SU-DHL-6 (cell line): ENCODE measurements at regions not wholly inside any gene's neighbourhood (a gene's known extent, or its start where the extent isn't known, plus 50 kb on each side); places are given as distances from the start of the nearest gene placed in this dataset.

Experiments used
- H2AFZ ChIP-seq: fragments of 200-600 bp; sonication (generic); 2 replicates; pipeline ENCODE4 v1.6.1; 2014; ENCODE audit warnings: low read depth, mild to moderate bottlenecking, moderate library complexity, mixed read lengths, antibody characterized with exemption, low read length; ENCODE audit not compliant: severe bottlenecking
- H3F3A ChIP-seq: fragments of 200-600 bp; shearing (Covaris generic); 2 replicates; pipeline ENCODE4 v1.6.0; 2016; ENCODE audit warnings: antibody characterized with exemption, mild to moderate bottlenecking; ENCODE audit not compliant: insufficient read depth
- H3K27ac ChIP-seq: fragments of 200-600 bp; sonication (generic); 2 replicates; pipeline ENCODE4 v1.5.1; 2016; ENCODE audit warnings: low read depth, mild to moderate bottlenecking, low read length, moderate library complexity, mixed read lengths
- H3K27me3 ChIP-seq: fragments of 200-600 bp; sonication (generic), shearing (Covaris generic); 2 replicates; pipeline ENCODE4 v1.6.0; 2014; ENCODE audit warnings: mild to moderate bottlenecking, low read length
- H3K36me3 ChIP-seq: fragments of 200-600 bp; sonication (generic); 2 replicates; pipeline ENCODE4 v1.6.1; 2014; ENCODE audit warnings: mild to moderate bottlenecking, low read length, mixed read lengths
- H3K4me2 ChIP-seq: fragments of 300-600, 200-600 bp; shearing (Covaris generic), sonication (generic); 2 replicates; pipeline ENCODE4 v1.6.0; 2014; ENCODE audit warnings: low read length, low read depth, mild to moderate bottlenecking; ENCODE audit not compliant: poor library complexity, severe bottlenecking
- H3K4me3 ChIP-seq: fragments of 200-600 bp; sonication (generic); 2 replicates; pipeline ENCODE4 v1.5.1; 2014; ENCODE audit warnings: antibody characterized with exemption, low read length, mild to moderate bottlenecking, mixed read lengths; ENCODE audit not compliant: insufficient read depth, poor library complexity, severe bottlenecking
- H3K79me2 ChIP-seq: fragments of 200-600 bp; sonication (generic); 2 replicates; pipeline ENCODE4 v1.6.1; 2014; ENCODE audit warnings: mild to moderate bottlenecking, low read length, moderate library complexity; ENCODE audit not compliant: insufficient read depth
- H3K9ac ChIP-seq: fragments of 200-600 bp; sonication (generic); 2 replicates; pipeline ENCODE4 v1.7.0; 2014; ENCODE audit warnings: mild to moderate bottlenecking, low read length
- H3K9me2 ChIP-seq: fragments of 200-600 bp; sonication (generic); replicated peaks from 2 replicates; pipeline ENCODE4 v1.6.1; 2014; ENCODE audit warnings: low read length; ENCODE audit not compliant: insufficient read depth
- H3K9me3 ChIP-seq: fragments of 200-600 bp; sonication (generic); 2 replicates; pipeline ENCODE4 v1.6.1; 2014; ENCODE audit warnings: low read length, mixed read lengths; ENCODE audit not compliant: insufficient read depth
- H4K20me1 ChIP-seq: fragments of 200-600 bp; sonication (generic); 2 replicates; pipeline ENCODE4 v1.6.1; 2014; ENCODE audit warnings: low read depth, mild to moderate bottlenecking, antibody characterized with exemption, low read length, moderate library complexity, mixed read lengths
- EZH2phosphoT487 ChIP-seq: fragments of 200-600 bp; sonication (generic), shearing (Covaris generic); conservative IDR thresholded peaks from 2 replicates; pipeline ENCODE4 v1.6.1; 2018; ENCODE audit warnings: mild to moderate bottlenecking, antibody characterized with exemption, low read length, moderate library complexity, mixed read lengths
- TF ChIP-seq, protein P1 (sequence below): fragments of 200-600 bp; sonication (generic); IDR thresholded peaks from one replicate; pipeline ENCODE4 v1.5.1; 2017; ENCODE audit warnings: antibody characterized with exemption, mild to moderate bottlenecking, low read length, moderate library complexity; ENCODE audit not compliant: insufficient read depth, poor library complexity, severe bottlenecking

DNA sequence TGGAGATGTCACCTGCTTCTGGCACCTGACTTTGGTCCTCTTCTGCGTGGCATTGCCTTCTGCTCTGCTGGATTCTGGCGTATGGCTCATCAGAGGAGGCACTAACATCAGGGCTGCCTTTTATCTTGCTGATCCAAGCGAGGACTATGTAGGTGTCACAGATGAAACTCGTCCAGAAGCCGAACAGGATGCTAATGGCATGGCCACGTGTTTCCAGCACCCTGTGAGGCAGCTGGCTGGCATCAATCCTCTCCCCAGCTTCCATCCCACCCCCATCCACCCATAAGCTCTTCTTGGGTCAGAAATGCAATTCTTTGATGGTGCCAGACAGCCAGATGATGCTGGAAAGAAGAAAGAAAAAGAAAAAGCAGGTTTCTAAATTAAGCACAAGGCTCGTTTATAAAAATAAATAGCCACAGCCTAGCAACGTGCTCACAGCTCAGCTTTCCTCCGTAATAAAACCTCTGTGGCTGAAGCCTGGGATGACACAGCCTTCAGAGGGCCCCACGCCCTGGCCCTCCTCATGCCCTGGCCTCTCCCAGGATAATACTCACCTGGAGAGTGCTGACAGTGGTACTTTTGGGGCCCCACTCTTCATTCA, 212.9 kb upstream of the SERP2 start:
- H3K27ac ChIP-seq = no peak overlapping the region
- no peak overlapping the region for H3K4me3 ChIP-seq
- no peaks in the 10 kb centered on the region for H3K36me3 ChIP-seq
- no peaks in the 10 kb centered on the region for H3K9me3 ChIP-seq
- H3F3A ChIP-seq = no peaks in the 10 kb centered on the region
- no peak overlapping the region for H2AFZ ChIP-seq
- TF ChIP-seq EZH2phosphoT487 = no peak
- TF ChIP-seq, protein P1, sequence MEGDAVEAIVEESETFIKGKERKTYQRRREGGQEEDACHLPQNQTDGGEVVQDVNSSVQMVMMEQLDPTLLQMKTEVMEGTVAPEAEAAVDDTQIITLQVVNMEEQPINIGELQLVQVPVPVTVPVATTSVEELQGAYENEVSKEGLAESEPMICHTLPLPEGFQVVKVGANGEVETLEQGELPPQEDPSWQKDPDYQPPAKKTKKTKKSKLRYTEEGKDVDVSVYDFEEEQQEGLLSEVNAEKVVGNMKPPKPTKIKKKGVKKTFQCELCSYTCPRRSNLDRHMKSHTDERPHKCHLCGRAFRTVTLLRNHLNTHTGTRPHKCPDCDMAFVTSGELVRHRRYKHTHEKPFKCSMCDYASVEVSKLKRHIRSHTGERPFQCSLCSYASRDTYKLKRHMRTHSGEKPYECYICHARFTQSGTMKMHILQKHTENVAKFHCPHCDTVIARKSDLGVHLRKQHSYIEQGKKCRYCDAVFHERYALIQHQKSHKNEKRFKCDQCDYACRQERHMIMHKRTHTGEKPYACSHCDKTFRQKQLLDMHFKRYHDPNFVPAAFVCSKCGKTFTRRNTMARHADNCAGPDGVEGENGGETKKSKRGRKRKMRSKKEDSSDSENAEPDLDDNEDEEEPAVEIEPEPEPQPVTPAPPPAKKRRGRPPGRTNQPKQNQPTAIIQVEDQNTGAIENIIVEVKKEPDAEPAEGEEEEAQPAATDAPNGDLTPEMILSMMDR = no peak
- H4K20me1 ChIP-seq = no peaks in the 10 kb centered on the region
- no peaks in the 10 kb centered on the region for H3K79me2 ChIP-seq
- no peak overlapping the region for H3K4me2 ChIP-seq
- H3K27me3 ChIP-seq = no peaks in the 10 kb centered on the region
- H3K9me2 ChIP-seq = no peaks in the 10 kb centered on the region
- H3K9ac ChIP-seq = no peak overlapping the region

DNA sequence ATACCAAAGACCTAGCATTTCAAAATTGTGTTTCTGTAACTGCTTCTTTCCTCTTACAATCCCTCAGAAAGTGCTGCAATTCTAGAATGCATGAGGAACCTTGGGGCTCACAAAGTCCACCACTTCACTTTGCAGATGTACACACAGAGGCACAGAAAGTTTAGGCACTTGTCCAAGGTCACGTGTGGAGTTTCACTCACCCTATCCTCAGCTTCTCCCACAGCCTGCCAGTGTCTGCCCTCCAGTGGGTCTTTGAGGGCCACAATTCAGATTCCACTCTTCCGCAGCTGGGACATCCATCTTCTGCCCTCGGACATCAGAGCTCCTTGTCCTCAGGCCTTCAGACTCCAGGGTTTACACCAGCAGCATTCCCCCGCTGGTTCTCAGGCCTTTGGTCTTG, 210.5 kb upstream of the SERP2 start:
- H3F3A ChIP-seq = no peaks in the 10 kb centered on the region
- H3K4me3 ChIP-seq = no peak overlapping the region

DNA sequence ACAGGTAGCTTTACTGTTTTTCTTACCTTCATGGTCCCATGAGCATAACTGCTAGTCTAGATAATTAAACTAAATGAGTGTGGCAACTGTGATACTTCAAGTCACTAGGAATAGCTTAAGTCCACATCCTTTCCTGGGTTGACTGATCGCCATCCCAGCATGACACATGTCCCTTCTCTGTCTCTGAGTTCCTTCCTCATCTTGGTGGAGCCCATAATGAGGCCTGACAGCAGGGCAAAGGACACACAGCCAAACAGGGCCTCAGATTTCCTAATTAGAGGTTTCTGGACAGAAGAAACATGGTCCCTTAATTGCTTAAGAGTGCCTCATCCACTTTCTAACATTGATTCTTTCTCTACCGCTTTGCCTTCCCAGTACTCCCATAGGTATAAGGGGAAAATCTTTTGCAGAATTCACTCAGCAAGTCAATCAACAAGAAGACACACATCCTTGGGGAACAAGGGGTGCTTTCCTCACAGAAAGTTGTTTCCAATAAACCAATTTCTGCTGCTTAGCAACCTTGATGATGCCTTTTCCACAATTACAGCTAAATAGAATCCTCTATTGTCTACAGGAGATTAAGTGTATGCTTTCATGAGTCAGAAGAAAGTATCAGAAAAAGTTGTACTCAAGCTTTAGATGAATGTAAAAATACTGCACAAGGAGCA, 208.3 kb upstream of the SERP2 start:
- no peaks in the 10 kb centered on the region for H3K9me2 ChIP-seq
- H3F3A ChIP-seq = no peaks in the 10 kb centered on the region
- no peaks in the 10 kb centered on the region for H4K20me1 ChIP-seq
- H3K79me2 ChIP-seq = no peaks in the 10 kb centered on the region
- TF ChIP-seq EZH2phosphoT487 = no peak
- TF ChIP-seq, protein P1 = no peak
- no peak overlapping the region for H3K9ac ChIP-seq
- no peaks in the 10 kb centered on the region for H3K9me3 ChIP-seq
- H3K27ac ChIP-seq = no peak overlapping the region
- no peak overlapping the region for H3K4me2 ChIP-seq
- no peaks in the 10 kb centered on the region for H3K36me3 ChIP-seq
- no peak overlapping the region for H2AFZ ChIP-seq
- H3K27me3 ChIP-seq = no peaks in the 10 kb centered on the region
- H3K4me3 ChIP-seq = no peak overlapping the region

More for the DNA sequence above, 210.5 kb upstream of the SERP2 start:
- H3K4me2 ChIP-seq = no peak overlapping the region
- no peaks in the 10 kb centered on the region for H3K9me2 ChIP-seq
- H3K27ac ChIP-seq = no peak overlapping the region
- no peaks in the 10 kb centered on the region for H3K79me2 ChIP-seq
- no peaks in the 10 kb centered on the region for H3K36me3 ChIP-seq
- no peak overlapping the region for H2AFZ ChIP-seq
- H3K9ac ChIP-seq = no peak overlapping the region
- H3K9me3 ChIP-seq = no peaks in the 10 kb centered on the region
- no peaks in the 10 kb centered on the region for H3K27me3 ChIP-seq
- TF ChIP-seq, protein P1 = no peak
- no peak for TF ChIP-seq EZH2phosphoT487
- no peaks in the 10 kb centered on the region for H4K20me1 ChIP-seq
